SK-N-SH (cell line): ENCODE measurements at regions not wholly inside any gene's neighbourhood (a gene's known extent, or its start where the extent isn't known, plus 50 kb on each side); places are given as distances from the start of the nearest gene placed in this dataset.
"Not testable (repeated sequence)": the region's sequence is repeated elsewhere in the genome, so short reads cannot be mapped to it uniquely, and the experiment has no call there.

ENCODE experiments used
- CHD2 ChIP-seq: fragments of 150-350 bp; IDR thresholded peaks from 2 replicates; pipeline ENCODE4 v1.6.1; 2018; ENCODE audit warnings: low read length; ENCODE audit not compliant: partially characterized antibody
- CTCF ChIP-seq: fragments of 200-600 bp; sonication (generic); IDR thresholded peaks from 2 replicates; pipeline ENCODE4 v1.6.1; 2017; ENCODE audit warnings: antibody characterized with exemption, mild to moderate bottlenecking, moderate library complexity
- TAF1 ChIP-seq: IDR thresholded peaks from 2 replicates; pipeline ENCODE4 v1.6.1; 2012; ENCODE audit warnings: low read depth, mild to moderate bottlenecking, low read length, moderate library complexity, borderline replicate concordance
- TEAD4 ChIP-seq: IDR thresholded peaks from 2 replicates; pipeline ENCODE4 v1.4.0; 2012; ENCODE audit warnings: mild to moderate bottlenecking, borderline replicate concordance; ENCODE audit not compliant: insufficient read depth
- YY1 ChIP-seq: IDR thresholded peaks from 2 replicates; pipeline ENCODE4 v1.4.0; 2012; ENCODE audit warnings: low read depth, mild to moderate bottlenecking

GRCh38 chr2:58752507-58752906 lies 511.4 kb upstream of the FANCL start:
- TF ChIP-seq CTCF, TAF1, TEAD4, YY1, CHD2: not testable (repeated sequence)
